Tibial nerve (tissue), 4 donors: ENCODE measurements at regions not wholly inside any gene's neighbourhood (a gene's known extent, or its start where the extent isn't known, plus 50 kb on each side); places are given as distances from the start of the nearest gene placed in this dataset.

ENCODE experiments used
- CTCF ChIP-seq, 5 experiments: fragments of 200-600 bp in 3 of 5; fragments of 450-650 bp in 2 of 5; sonication (generic) in 3 of 5; IDR thresholded peaks; one replicate each; pipeline ENCODE4 v1.5.1; 2016 to 2019; ENCODE audit warnings: antibody characterized with exemption in 5 of 5, mild to moderate bottlenecking in 3 of 5, moderate library complexity in 2 of 5
- EP300 ChIP-seq, 2 donors: sonication (generic); formaldehyde crosslinking; IDR thresholded peaks; one replicate each; pipeline ENCODE4 v1.6.1; 2017; ENCODE audit warnings: antibody characterized with exemption in 2 of 2, mild to moderate bottlenecking in 1 of 2
- POLR2A ChIP-seq, 2 donors: fragments of 450-650 bp; IDR thresholded peaks; one replicate each; pipeline ENCODE4 v1.6.1; 2017; ENCODE audit warnings: antibody characterized with exemption in 2 of 2, mild to moderate bottlenecking in 2 of 2, moderate library complexity in 2 of 2

GRCh38 chr3:27791956-27792355, 69.8 kb upstream of the EOMES start:
- TF ChIP-seq CTCF (IDR thresholded peaks at IDR 0.05) (no peak), POLR2A (IDR thresholded peaks at IDR 0.05) (no peak), EP300 (IDR thresholded peaks at IDR 0.05) (no peak)
